Spinal cord (tissue), 9 donors: ENCODE measurements at regions not wholly inside any gene's neighbourhood (a gene's known extent, or its start where the extent isn't known, plus 50 kb on each side); places are given as distances from the start of the nearest gene placed in this dataset.
"Not testable (repeated sequence)": the region's sequence is repeated elsewhere in the genome, so short reads cannot be mapped to it uniquely, and the experiment has no call there.

Source experiments
- DNase-seq, 6 donors: peaks; one replicate each; pipeline versions ENCODE4 v3.0.0 to v3.0.0-alpha.2; 2013 to 2015; ENCODE audit warnings: low spot score in 6 of 6, low read depth in 4 of 6
- H3K27ac ChIP-seq: one replicate; pipeline ENCODE4 v1.5.1; 2013; ENCODE audit warnings: low read depth, low read length, control low read depth
- H3K27me3 ChIP-seq: one replicate; pipeline ENCODE4 v1.6.1; 2013; ENCODE audit warnings: low read length; ENCODE audit not compliant: control insufficient read depth, insufficient read depth
- H3K36me3 ChIP-seq: one replicate; pipeline ENCODE4 v1.6.1; 2013; ENCODE audit warnings: low read length; ENCODE audit not compliant: control insufficient read depth, insufficient read depth
- H3K4me1 ChIP-seq: one replicate; pipeline ENCODE4 v1.6.1; 2013; ENCODE audit warnings: low read length; ENCODE audit not compliant: control insufficient read depth, insufficient read depth
- H3K4me3 ChIP-seq: one replicate; pipeline ENCODE4 v1.5.1; 2013; ENCODE audit warnings: low read depth, low read length, control low read depth
- H3K9me3 ChIP-seq: one replicate; pipeline ENCODE4 v1.6.1; 2013; ENCODE audit warnings: low read length; ENCODE audit not compliant: control insufficient read depth, insufficient read depth
- WGBS: methylation state at CpG from one replicate; pipeline ENCODE4 v1.1.5; 2013; ENCODE audit warnings: missing lambda C conversion rate; ENCODE audit not compliant: insufficient coverage; 5-methylcytosine and 5-hydroxymethylcytosine counted together
- donor health status: healthy.

- H3K27me3 ChIP-seq, H3K36me3 ChIP-seq, H3K27ac ChIP-seq, H3K9me3 ChIP-seq, H3K4me1 ChIP-seq, H3K4me3 ChIP-seq, DNase-seq: not testable (repeated sequence)
- no CpG with 5 or more reads among the region's 3 CpGs for WGBS
Observed at GRCh38 chr18:22706025-22706424, 227.1 kb upstream of the RBBP8 start.

GRCh38 chr18:22709288-22710060, 223.7 kb upstream of the RBBP8 start:
- Histone ChIP-seq H3K36me3 (no peaks in the 10 kb centered on the region), H3K9me3 (no peaks in the 10 kb centered on the region), H3K27me3 (no peaks in the 10 kb centered on the region), H3K4me1 (peaks cover 3% of the 10 kb centered on the region), H3K27ac (no peak overlapping the region), H3K4me3 (no peak overlapping the region)
- DNase-seq, result peak in 1 of 6 donors; percentile 5
- WGBS, result 66% methylated on average over 4 of the region's 5 CpGs

DNA sequence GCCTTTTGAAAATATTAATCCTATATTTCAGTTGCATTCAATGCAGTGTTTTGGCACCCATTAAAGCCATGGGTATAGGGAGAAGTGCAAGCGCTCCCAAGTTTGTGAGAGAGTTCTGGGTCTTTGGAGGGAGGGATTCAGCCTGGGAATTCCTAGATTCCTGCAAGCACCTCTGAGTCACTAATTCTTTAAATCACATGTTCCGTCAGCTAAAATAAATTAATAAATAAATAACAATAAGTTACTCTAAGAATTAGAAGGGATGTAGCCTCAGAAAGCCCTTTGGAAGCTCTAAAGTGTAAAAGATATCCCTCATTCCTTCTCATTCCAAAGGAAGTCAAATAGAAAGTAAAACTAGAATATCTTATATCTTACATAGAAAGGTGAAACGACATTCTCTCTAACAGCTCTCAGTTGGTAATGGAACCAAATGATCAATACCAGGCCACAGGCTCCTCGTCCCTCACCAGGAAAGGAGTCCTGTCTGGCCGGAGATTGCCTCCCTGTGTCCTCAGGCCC, 222.4 kb upstream of the RBBP8 start:
- 46% methylated on average over 3 of the region's 5 CpGs for WGBS
- H3K36me3 ChIP-seq, result no peaks in the 10 kb centered on the region
- H3K27me3 ChIP-seq, result no peaks in the 10 kb centered on the region
- no peaks in the 10 kb centered on the region for H3K9me3 ChIP-seq
- H3K4me3 ChIP-seq, result no peak overlapping the region
- DNase-seq, result no peak
- no peak overlapping the region for H3K27ac ChIP-seq
- peaks cover 3% of the 10 kb centered on the region for H3K4me1 ChIP-seq

DNA sequence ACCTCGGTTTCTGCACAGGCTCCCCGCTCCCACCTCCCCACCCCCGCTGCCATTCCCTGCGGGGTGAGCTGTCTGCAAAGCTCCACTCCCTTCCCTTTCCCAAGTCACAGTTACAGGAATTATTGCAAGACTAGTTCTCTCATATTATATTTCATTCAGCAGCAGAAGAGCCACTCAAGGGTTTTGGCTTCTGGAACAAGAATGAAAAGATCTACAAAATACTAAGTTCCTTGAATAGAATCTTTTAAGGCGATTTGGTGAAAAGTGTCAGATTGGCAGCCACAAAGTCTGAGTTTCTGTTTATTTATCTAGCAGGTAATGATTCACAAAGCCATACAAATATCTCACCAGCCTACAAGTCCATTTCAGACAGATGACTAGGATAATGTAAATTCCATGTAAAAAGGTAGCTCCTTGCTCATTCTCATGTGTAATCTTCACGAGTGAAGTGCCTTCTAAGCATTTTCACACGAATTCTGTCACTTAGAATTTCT, 221.9 kb upstream of the RBBP8 start:
- no peaks in the 10 kb centered on the region for H3K36me3 ChIP-seq
- 18% methylated on average over 4 of the region's 7 CpGs for WGBS
- peaks cover 3% of the 10 kb centered on the region for H3K4me1 ChIP-seq
- no peaks in the 10 kb centered on the region for H3K27me3 ChIP-seq
- H3K9me3 ChIP-seq, result no peaks in the 10 kb centered on the region
- H3K4me3 ChIP-seq, result no peak overlapping the region
- peak in 1 of 6 donors; percentile 14 for DNase-seq
- no peak overlapping the region for H3K27ac ChIP-seq

DNA sequence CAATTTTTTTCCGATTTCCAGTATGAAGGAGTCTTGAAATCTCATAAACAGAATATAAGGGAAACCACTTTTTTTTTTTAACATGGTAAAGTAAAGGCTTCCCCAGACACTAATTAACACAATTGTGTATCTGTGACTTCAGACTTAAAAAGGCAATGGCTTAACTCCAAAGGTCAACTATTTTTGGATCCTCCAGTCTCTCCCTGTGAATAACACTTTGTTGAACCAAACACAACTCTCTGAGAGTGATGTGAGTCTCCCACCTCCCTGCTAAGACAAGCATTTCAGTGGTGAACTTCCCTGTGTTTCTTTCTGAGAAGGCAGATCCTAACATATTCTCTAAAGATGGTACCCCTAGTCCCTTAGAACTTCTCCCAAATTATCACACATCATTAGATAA, 219.6 kb upstream of the RBBP8 start:
- no peaks in the 10 kb centered on the region for H3K36me3 ChIP-seq
- H3K27me3 ChIP-seq, result no peaks in the 10 kb centered on the region
- no peak overlapping the region for H3K4me3 ChIP-seq
- no peak overlapping the region for H3K27ac ChIP-seq
- peak in 1 of 6 donors; percentile 46 for DNase-seq
- H3K9me3 ChIP-seq, result no peaks in the 10 kb centered on the region
- peaks cover 3% of the 10 kb centered on the region for H3K4me1 ChIP-seq
- WGBS, result no CpG with 5 or more reads among the region's 1 CpG

DNA sequence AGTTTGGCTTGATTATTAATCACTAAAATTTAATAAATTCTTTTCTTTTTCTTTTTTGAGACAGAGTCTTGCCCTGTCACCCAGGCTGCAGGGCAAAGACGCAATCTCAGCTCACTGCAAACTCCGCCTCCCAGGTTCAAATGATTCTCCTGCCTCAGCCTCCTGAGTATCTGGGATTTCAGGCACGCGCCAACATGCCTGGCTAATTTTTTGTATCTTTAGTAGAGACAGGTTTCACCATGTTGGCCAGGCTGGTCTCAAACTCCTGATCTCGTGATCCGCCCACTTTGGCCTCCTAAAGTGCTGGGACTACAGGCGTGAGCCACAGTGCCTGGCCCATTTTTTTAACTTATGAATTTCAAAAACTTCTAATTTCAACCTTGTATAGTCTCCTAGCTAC, 215.6 kb upstream of the RBBP8 start:
- not testable (repeated sequence) for H3K4me3 ChIP-seq, H3K36me3 ChIP-seq, H3K4me1 ChIP-seq, H3K9me3 ChIP-seq, H3K27ac ChIP-seq, DNase-seq, H3K27me3 ChIP-seq
- 89% methylated on average over 6 of the region's 7 CpGs for WGBS

GRCh38 chr18:22723221-22723620, 209.9 kb upstream of the RBBP8 start:
- Histone ChIP-seq H3K27ac (no peak overlapping the region), H3K4me1 (no peaks in the 10 kb centered on the region), H3K4me3 (no peak overlapping the region), H3K36me3 (no peaks in the 10 kb centered on the region), H3K9me3 (no peaks in the 10 kb centered on the region), H3K27me3 (no peaks in the 10 kb centered on the region)
- DNase-seq, result no peak
- WGBS, result 100% methylated on average over 1 of the region's 2 CpGs

DNA sequence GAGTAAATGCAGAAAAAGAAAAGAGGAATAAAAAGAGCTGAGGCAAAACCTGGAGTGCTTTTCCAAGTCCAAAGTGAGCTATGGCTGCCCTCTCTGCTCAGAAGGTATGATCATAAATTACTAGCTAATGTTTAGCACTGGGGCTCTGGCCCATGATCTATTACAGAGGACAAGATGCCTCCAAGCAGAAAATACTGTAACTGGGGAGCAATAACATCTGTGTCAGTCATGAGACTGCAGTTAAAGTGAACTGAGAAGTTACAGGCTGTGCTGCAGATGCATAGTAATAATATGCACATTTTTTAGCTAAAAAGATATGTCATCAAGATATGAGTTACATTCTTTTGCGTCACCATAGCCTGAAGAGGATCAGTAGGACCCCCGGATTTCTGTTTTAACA, 209.4 kb upstream of the RBBP8 start:
- no peaks in the 10 kb centered on the region for H3K36me3 ChIP-seq
- H3K27ac ChIP-seq, result no peak overlapping the region
- H3K9me3 ChIP-seq, result no peaks in the 10 kb centered on the region
- no CpG with 5 or more reads among the region's 2 CpGs for WGBS
- H3K4me1 ChIP-seq, result no peaks in the 10 kb centered on the region
- no peak overlapping the region for H3K4me3 ChIP-seq
- H3K27me3 ChIP-seq, result no peaks in the 10 kb centered on the region
- DNase-seq, result peak in 1 of 6 donors; percentile 61

- WGBS, result no CpG with 5 or more reads among the region's 2 CpGs
- no peak for DNase-seq
- Histone ChIP-seq H3K27ac (no peak overlapping the region), H3K36me3 (no peaks in the 10 kb centered on the region), H3K27me3 (no peaks in the 10 kb centered on the region), H3K9me3 (no peaks in the 10 kb centered on the region), H3K4me1 (no peaks in the 10 kb centered on the region), H3K4me3 (no peak overlapping the region)
Observed at GRCh38 chr18:22726469-22726868, 206.7 kb upstream of the RBBP8 start.

GRCh38 chr18:22728016-22728415, 205.1 kb upstream of the RBBP8 start:
- Histone ChIP-seq H3K4me1 (no peaks in the 10 kb centered on the region), H3K4me3 (no peak overlapping the region), H3K27ac (no peak overlapping the region), H3K36me3 (no peaks in the 10 kb centered on the region), H3K27me3 (no peaks in the 10 kb centered on the region), H3K9me3 (no peaks in the 10 kb centered on the region)
- DNase-seq, result no peak
